ENCODE measurements at regions not wholly inside any gene's neighbourhood (a gene's known extent, or its start where the extent isn't known, plus 50 kb on each side); places are given as distances from the start of the nearest gene placed in this dataset.

DNA sequence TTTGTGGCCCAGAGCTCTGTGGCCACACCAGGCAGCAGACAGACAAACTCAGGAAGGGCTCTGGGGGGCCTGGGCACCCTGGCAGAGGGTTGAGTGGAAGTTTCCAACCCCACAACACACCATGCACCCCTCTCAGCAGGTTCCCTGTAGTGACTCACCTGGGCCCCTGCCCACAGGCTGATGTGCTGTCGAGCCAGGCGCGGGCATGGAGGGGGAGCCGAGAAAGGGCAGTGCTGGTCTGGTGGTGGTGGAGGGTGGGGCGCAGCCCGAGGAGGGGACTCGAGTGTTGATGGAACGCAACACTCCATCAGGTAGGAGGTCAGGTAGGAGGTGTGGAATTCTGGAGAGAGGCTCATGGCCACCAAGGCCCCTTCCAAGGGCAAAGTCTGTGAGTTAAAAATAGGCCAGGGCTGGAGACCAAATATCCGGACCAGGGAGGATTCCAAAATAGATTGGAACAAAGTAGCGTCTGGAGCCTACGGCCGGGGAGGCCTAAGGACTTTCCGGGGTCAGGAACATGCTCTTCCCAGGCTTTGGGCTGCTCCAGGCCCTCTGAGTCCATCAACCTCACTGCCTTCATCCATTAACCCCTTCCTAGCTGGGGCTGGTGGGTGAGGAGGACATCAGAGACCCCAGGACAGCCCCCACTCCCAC, 191.5 kb upstream of the AJAP1 start:
- Mint-ChIP-seq H3K36me3 (ENCODE audit: insufficient read depth in 2 of 2) (no peaks in the 10 kb centered on the region), H3K27me3 (ENCODE audit: low read depth) (no peaks in the 10 kb centered on the region), H3K4me3 (no peak overlapping the region), H3K4me1 (ENCODE audit: low read depth) (no peaks in the 10 kb centered on the region), H3K27ac (no peak overlapping the region), H3K9me3 (peaks cover 0 to 3% of the 10 kb centered on the region in 2 donors)
- DNase-seq: no peak
- ATAC-seq (replicated peaks in 1 of 2): no peak

DNA sequence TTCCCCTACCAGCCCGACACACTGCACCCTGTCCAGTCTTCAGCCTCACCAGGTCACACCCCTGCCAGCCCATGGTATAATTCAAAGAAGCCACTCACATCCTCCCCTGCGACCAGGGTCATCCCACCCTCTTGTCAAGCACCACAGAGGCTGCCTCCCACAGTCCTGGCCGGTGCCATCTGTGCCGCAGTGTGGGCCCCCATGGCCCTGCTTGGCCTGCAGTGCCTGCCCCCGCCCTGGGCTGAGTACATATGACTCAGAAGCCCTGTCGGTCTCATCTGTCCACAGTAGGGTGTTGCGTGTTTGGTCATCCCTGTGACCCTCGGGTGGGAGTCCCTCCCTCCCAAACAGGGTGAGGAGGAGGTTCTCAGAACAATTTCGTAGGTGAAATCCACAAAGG, 190.8 kb upstream of the AJAP1 start:
- Mint-ChIP-seq H3K9me3 (peaks cover 0 to 3% of the 10 kb centered on the region in 2 donors), H3K4me3 (no peak overlapping the region), H3K27me3 (ENCODE audit: low read depth) (no peaks in the 10 kb centered on the region), H3K36me3 (ENCODE audit: insufficient read depth in 2 of 2) (no peaks in the 10 kb centered on the region), H3K4me1 (ENCODE audit: low read depth) (no peaks in the 10 kb centered on the region), H3K27ac (no peak overlapping the region)
- ATAC-seq (replicated peaks in 1 of 2) (no peak), DNase-seq (no peak)

DNA sequence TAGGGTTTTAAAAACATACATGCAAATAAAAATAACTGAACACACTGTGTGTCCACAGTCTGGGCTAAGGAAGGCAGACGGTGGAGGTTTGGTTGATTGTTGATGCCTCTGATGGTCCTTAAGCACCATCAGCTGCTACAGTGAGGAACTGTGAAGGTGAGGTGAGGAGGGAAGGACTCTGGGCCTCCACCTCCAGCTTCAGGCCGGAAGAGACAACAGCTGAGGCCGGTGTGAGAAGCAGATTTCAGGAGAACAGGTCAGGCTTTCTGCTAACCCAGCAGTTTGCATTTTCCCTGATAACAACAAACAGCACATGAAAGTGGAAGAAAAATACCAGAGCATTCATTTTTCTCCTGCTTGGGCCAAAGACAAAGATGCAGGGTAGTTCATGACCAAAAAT, 189.9 kb upstream of the AJAP1 start:
- no peak for ATAC-seq (replicated peaks in 1 of 2)
- no peak overlapping the region for H3K4me3 Mint-ChIP-seq
- peaks cover 0 to 3% of the 10 kb centered on the region in 2 donors for H3K9me3 Mint-ChIP-seq
- H3K4me1 Mint-ChIP-seq (ENCODE audit: low read depth): no peaks in the 10 kb centered on the region
- H3K27me3 Mint-ChIP-seq (ENCODE audit: low read depth): no peaks in the 10 kb centered on the region
- no peak overlapping the region for H3K27ac Mint-ChIP-seq
- H3K36me3 Mint-ChIP-seq (ENCODE audit: insufficient read depth in 2 of 2): no peaks in the 10 kb centered on the region
- no peak for DNase-seq

DNA sequence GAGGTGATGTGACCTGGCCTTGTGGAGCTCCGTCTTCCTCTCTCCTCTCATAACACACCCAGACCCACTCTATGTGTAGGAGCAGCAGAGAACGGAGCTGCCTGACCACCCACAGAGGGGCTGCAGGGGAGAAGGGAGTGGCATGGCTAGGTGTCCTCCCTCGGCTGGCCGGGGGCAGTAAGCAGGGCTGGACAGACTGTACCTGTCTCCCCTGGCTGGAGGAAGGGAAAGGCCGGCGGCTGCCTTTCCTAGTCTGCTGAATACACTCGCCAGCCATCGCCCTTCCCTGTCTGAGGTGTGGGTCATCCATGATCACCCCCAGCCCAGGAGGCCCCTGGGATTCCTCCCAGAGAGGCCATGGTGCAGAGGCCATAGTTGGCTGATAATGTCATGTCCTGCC, 187.2 kb upstream of the AJAP1 start:
- no peak overlapping the region for H3K27ac Mint-ChIP-seq
- H3K27me3 Mint-ChIP-seq (ENCODE audit: low read depth): no peaks in the 10 kb centered on the region
- no peaks in the 10 kb centered on the region for H3K36me3 Mint-ChIP-seq (ENCODE audit: insufficient read depth in 2 of 2)
- DNase-seq (no peak), ATAC-seq (replicated peaks in 1 of 2) (no peak)
- H3K4me1 Mint-ChIP-seq (ENCODE audit: low read depth): no peaks in the 10 kb centered on the region
- H3K9me3 Mint-ChIP-seq: peaks cover 3% of the 10 kb centered on the region in 2 donors
- H3K4me3 Mint-ChIP-seq: no peak overlapping the region

DNA sequence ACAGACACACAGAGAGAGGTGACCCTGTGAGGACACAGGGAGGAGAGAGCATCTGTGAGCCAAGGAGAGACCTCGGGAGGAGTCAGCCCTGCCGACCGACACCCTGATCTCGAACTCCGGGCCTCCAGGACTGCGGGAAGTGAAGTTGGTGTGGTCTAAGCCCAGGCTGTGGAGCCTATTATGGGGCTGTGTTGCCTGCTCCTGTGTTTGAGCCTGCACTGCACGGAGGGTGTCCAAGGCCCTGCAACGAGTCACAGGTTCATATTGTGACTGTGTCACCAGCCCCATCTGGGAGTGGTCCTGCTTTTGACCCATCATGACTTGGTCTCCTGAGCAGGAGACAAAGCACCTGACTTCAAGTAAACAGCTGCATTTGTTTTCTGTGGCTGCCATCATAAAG, 186.0 kb upstream of the AJAP1 start:
- DNase-seq (no peak), ATAC-seq (replicated peaks in 1 of 2) (no peak)
- Mint-ChIP-seq H3K27me3 (ENCODE audit: low read depth) (no peaks in the 10 kb centered on the region), H3K4me3 (no peak overlapping the region), H3K4me1 (ENCODE audit: low read depth) (no peaks in the 10 kb centered on the region), H3K36me3 (ENCODE audit: insufficient read depth in 2 of 2) (no peaks in the 10 kb centered on the region), H3K27ac (no peak overlapping the region), H3K9me3 (peaks cover 3% of the 10 kb centered on the region in 2 donors)

DNA sequence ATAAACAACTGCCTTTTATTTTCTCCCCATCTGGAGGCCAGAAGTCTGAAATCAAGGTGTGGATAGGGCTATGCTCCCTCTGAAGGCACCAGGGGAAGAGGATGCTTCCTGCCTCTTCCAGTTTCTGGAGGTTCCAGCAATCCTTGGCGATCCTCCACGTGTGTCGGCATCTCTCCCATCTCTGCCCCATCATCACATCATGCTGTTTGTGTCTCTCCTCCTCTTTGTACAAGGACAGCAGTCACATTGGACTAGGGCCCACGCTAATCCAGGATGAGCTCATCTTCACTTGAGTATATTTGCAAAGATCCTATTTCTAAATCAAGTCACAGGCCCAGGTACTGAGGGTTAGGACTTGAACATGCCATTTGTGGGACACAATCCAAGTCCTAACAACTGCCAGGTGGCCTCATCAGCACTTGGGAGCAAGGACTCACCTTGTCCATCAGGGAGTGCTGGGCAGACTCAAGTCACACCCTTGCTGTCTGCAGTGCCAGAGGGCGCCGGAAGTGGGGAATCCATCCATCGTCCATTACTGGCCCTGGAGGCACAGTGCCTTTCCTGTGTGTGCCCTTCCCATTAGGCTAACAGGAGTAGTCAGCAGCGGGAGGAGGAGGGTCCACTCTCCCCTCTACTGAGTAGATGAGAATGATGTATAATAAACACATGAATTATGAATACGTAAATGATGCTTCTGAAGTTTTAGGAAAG, 185.4 kb upstream of the AJAP1 start:
- Mint-ChIP-seq H3K4me1 (ENCODE audit: low read depth) (no peaks in the 10 kb centered on the region), H3K9me3 (peaks cover 3% of the 10 kb centered on the region in 2 donors), H3K36me3 (ENCODE audit: insufficient read depth in 2 of 2) (no peaks in the 10 kb centered on the region), H3K27me3 (ENCODE audit: low read depth) (no peaks in the 10 kb centered on the region), H3K4me3 (no peak overlapping the region), H3K27ac (no peak overlapping the region)
- no peak for DNase-seq
- no peak for ATAC-seq (replicated peaks in 1 of 2)

DNA sequence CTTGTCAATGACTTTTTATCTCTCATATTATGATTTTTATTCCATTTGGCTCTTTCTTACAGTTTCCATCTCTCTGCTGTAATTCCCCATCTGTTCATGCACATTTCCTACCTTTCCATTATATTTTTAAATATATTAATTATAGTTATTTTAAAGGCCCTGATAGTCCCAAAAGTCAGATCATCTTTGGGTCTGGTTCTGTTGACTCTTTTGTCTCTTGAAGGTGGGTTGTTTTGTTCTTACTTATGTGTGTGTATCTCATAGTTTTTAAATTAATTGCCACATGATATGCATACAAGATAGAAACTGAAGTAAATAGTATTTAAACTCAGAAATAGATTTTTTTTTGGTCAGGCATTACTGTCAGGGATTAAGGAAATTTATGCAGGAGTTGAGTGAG, 178.0 kb upstream of the AJAP1 start:
- ATAC-seq (replicated peaks in 1 of 2) (no peak), DNase-seq (no peak)
- H3K9me3 Mint-ChIP-seq: peaks cover 0 to 6% of the 10 kb centered on the region in 2 donors
- H3K4me1 Mint-ChIP-seq (ENCODE audit: low read depth): no peaks in the 10 kb centered on the region
- no peak overlapping the region for H3K4me3 Mint-ChIP-seq
- no peaks in the 10 kb centered on the region for H3K36me3 Mint-ChIP-seq (ENCODE audit: insufficient read depth in 2 of 2)
- no peaks in the 10 kb centered on the region for H3K27me3 Mint-ChIP-seq (ENCODE audit: low read depth)
- no peak overlapping the region for H3K27ac Mint-ChIP-seq

DNA sequence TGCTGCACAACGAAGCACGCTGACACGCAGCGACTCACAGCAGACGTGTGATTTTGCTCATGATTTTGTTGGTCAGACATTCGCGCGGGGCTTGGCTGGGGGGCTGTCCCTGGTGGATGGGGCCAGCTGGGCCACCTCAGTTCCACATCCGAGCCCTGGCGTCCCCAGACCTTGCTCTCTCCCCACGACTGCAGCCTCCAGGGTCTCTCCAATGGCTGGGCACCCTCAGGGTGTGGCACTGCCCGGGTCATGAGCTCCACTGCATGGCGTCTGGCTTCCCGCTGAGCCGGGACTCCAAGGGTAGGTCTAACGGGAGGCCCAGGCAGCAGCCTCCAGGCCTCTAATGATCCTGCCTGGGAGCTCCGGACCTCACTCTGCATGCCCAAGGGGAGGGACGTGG, 173.0 kb upstream of the AJAP1 start:
- H3K27ac Mint-ChIP-seq: no peak overlapping the region
- peaks cover 0 to 4% of the 10 kb centered on the region in 2 donors for H3K9me3 Mint-ChIP-seq
- H3K4me3 Mint-ChIP-seq: no peak overlapping the region
- H3K27me3 Mint-ChIP-seq (ENCODE audit: low read depth): no peaks in the 10 kb centered on the region
- no peaks in the 10 kb centered on the region for H3K36me3 Mint-ChIP-seq (ENCODE audit: insufficient read depth in 2 of 2)
- no peaks in the 10 kb centered on the region for H3K4me1 Mint-ChIP-seq (ENCODE audit: low read depth)
- no peak for DNase-seq
- ATAC-seq (replicated peaks in 1 of 2): no peak

DNA sequence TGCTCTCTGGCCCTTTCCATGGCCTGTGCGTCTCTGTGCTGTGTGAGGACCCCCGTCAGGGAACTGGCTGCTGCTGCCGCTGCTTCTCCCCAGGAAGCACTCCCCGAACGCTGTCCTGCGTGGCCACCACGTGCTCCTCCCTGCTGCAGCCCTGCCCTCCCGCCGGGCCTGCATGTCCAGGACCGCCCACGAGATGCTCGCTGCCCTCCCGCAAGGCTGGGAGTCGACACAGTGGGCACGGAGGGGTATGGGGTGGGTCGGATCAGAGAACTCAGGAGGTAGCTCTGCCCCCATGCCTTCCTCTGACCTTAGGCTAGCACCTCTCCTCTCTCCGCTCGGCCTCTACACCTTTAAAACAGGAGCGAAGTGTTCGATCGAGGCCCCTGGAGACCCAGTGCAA, 171.9 kb upstream of the AJAP1 start:
- H3K4me1 Mint-ChIP-seq (ENCODE audit: low read depth): no peaks in the 10 kb centered on the region
- DNase-seq (no peak), ATAC-seq (replicated peaks in 1 of 2) (no peak)
- no peak overlapping the region for H3K4me3 Mint-ChIP-seq
- H3K27ac Mint-ChIP-seq: no peak overlapping the region
- H3K36me3 Mint-ChIP-seq (ENCODE audit: insufficient read depth in 2 of 2): no peaks in the 10 kb centered on the region
- no peaks in the 10 kb centered on the region for H3K27me3 Mint-ChIP-seq (ENCODE audit: low read depth)
- peaks cover 0 to 2% of the 10 kb centered on the region in 2 donors for H3K9me3 Mint-ChIP-seq

DNA sequence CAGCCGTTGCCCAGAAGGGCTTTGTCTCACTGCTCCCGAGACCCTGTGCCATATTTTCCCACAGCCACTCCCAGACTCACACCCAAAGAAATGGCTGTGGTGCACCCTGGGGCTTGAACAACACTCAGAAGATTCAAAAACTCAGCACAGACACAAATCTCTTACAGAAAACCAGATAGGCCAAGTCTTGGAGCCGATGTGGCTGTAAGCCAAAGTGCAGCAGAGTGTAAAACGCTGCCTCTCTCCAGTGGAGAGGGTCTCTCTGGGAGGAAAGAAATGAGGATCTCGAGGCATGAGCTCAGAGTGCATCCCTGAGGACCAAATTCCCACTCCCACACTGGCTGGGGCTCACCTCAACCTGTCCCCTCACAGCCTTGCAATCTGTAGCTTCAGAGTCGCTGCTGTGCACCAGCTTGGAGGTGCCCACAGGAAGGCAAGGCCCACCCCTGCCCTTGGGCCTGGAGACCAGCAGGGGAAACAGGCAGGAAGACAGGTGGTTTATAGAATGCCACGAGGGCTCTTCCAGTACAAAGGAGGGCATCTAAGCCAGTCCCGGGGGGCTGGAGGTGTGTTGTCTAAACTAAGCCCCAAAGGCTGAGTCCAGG, 171.3 kb upstream of the AJAP1 start:
- Mint-ChIP-seq H3K4me1 (ENCODE audit: low read depth) (no peaks in the 10 kb centered on the region), H3K27me3 (ENCODE audit: low read depth) (no peaks in the 10 kb centered on the region), H3K4me3 (no peak overlapping the region), H3K36me3 (ENCODE audit: insufficient read depth in 2 of 2) (no peaks in the 10 kb centered on the region), H3K9me3 (no peaks in the 10 kb centered on the region), H3K27ac (no peak overlapping the region)
- ATAC-seq (replicated peaks in 1 of 2) (no peak), DNase-seq (no peak)

DNA sequence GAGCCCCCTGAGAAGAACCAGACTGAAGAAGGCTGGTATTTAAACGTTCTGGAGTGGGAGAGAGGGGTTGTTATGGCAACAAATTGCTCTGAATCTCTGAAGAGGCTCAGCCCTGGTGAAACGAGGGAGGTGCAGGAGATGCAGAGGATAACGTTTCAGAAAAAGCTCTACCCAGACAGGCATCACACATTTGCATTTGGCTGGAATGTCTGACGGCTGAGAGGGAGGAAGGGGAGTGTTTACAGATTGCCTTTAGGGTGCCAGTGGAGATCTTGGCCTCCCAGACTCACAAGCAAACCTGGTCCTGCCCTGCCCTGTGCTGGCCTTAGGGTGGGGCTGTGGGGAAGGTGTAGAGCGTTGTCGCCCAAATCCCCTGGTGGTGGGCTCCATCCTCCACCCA, 169.0 kb upstream of the AJAP1 start:
- Mint-ChIP-seq H3K4me3 (no peak overlapping the region), H3K4me1 (ENCODE audit: low read depth) (no peaks in the 10 kb centered on the region), H3K9me3 (no peaks in the 10 kb centered on the region), H3K27ac (no peak overlapping the region), H3K27me3 (ENCODE audit: low read depth) (no peaks in the 10 kb centered on the region), H3K36me3 (ENCODE audit: insufficient read depth in 2 of 2) (no peaks in the 10 kb centered on the region)
- DNase-seq (no peak), ATAC-seq (replicated peaks in 1 of 2) (no peak)

DNA sequence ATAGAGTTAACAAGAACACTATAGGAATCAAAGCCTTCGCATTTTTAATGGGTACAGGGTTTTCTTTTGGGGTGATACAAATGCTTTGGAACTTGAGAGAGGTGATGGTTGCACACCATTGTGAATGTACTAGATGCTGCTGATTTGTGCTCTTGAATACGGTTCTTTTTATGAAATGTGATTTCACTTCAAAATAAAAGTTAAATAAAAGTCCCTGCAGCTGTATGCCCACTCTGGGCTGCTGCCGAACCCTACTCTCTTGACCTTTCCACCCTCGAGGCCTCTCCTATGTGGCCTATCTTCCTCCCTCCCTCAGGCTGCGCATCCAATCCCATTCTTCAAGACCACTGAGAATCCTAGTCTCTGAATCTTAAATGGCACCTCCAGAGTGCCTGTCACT, 168.5 kb upstream of the AJAP1 start:
- peaks cover under 1% of the 10 kb centered on the region for H3K27me3 Mint-ChIP-seq (ENCODE audit: low read depth)
- ATAC-seq (replicated peaks in 1 of 2) (no peak), DNase-seq (no peak)
- H3K36me3 Mint-ChIP-seq (ENCODE audit: insufficient read depth in 2 of 2): no peaks in the 10 kb centered on the region
- no peaks in the 10 kb centered on the region for H3K9me3 Mint-ChIP-seq
- H3K4me1 Mint-ChIP-seq (ENCODE audit: low read depth): no peaks in the 10 kb centered on the region
- H3K27ac Mint-ChIP-seq: no peak overlapping the region
- no peak overlapping the region for H3K4me3 Mint-ChIP-seq

DNA sequence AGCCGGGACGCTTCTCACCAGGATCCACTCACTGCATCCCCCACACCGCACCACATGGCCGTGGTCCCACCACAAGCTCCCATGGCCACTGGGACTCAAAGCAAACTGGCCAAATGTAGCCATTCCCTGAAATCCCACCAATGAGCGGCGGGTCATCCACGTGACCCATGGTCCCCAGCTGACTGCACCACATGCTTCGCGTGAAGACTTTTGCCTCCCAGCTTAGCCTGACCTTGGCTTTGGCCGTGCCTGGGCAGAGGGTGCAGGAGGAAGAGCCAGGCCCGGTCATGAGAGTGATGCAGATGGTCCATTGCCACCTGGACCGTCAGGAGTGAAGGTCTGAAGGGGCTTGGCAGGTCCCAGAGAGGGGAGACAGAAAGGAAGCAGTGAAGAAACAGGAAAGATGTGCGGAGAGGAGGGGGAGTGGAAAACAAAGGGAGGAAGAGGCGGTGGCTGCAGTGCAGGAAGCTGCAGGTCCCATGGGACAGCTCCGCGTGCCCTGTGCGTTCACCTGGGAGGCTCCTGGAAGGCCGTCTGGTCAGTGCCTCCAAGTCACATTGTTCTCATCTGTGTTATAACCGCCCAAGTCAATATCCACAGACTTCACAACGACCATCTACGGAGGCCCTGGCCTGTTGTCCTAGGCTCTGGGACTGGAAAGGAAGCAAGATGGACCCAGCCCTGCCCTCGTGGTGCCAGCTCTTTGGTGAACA, 167.8 kb upstream of the AJAP1 start:
- Mint-ChIP-seq H3K27me3 (ENCODE audit: low read depth) (peaks cover 7% of the 10 kb centered on the region), H3K4me3 (no peak overlapping the region), H3K27ac (no peak overlapping the region), H3K36me3 (ENCODE audit: insufficient read depth in 2 of 2) (no peaks in the 10 kb centered on the region), H3K4me1 (ENCODE audit: low read depth) (no peaks in the 10 kb centered on the region), H3K9me3 (no peaks in the 10 kb centered on the region)
- DNase-seq: no peak
- ATAC-seq (replicated peaks in 1 of 2): no peak

Measured in activated T-cell treated with anti-CD3 and anti-CD28 coated beads, Interleukin-2, amount 50 U/mL, for 72 hours (primary cell).